Brain microvascular endothelial cell (primary cell): ENCODE measurements at regions not wholly inside any gene's neighbourhood (a gene's known extent, or its start where the extent isn't known, plus 50 kb on each side); places are given as distances from the start of the nearest gene placed in this dataset.

ENCODE experiments used
- DNase-seq: peaks from one replicate; pipeline ENCODE4 v3.0.0-alpha.2; 2020
- H3K27ac ChIP-seq: fragments of 250-450 bp; sonication (Bioruptor Pico); 2 replicates; pipeline ENCODE4 v1.5.1; 2020; ENCODE audit warnings: mild to moderate bottlenecking, moderate library complexity
- H3K27me3 ChIP-seq: fragments of 250-450 bp; sonication (Bioruptor Pico); replicated peaks from 2 replicates; pipeline ENCODE4 v1.5.1; 2020; ENCODE audit warnings: mild to moderate bottlenecking
- H3K36me3 ChIP-seq: fragments of 250-450 bp; sonication (Bioruptor Pico); replicated peaks from 2 replicates; pipeline ENCODE4 v1.5.1; 2020; ENCODE audit warnings: mild to moderate bottlenecking
- H3K4me3 ChIP-seq: 2 replicates; pipeline ENCODE4 v1.5.1; 2011; ENCODE audit warnings: low read depth, mild to moderate bottlenecking, control low read depth, low read length, moderate library complexity
- CTCF ChIP-seq: IDR thresholded peaks from 2 replicates; pipeline ENCODE4 v1.5.1; 2011; ENCODE audit warnings: low read depth, mild to moderate bottlenecking, moderate library complexity, low read length, control low read depth, inconsistent platforms; ENCODE audit errors: missing control alignments
- in situ Hi-C: cut with HindIII; loops from 2 replicates; pipeline ENCODE4 v1.10.0; 2017; ENCODE audit warnings: low sequenced_read_pairs, low pct_ligation_motif_present

- TF ChIP-seq CTCF = no peak
- no peak for DNase-seq
- in situ Hi-C loops = no loop called here
- no peaks in the 10 kb centered on the region for H3K36me3 ChIP-seq
- H3K4me3 ChIP-seq = no peak overlapping the region
- H3K27ac ChIP-seq = no peak overlapping the region
- H3K27me3 ChIP-seq = no peaks in the 10 kb centered on the region
Measured at GRCh38 chr2:238710787-238711186, 137.1 kb upstream of the TWIST2 start.

GRCh38 chr2:238711346-238711745 lies 136.5 kb upstream of the TWIST2 start:
- H3K4me3 ChIP-seq = no peak overlapping the region
- no peak for DNase-seq
- in situ Hi-C loops = no loop called here
- H3K27me3 ChIP-seq = no peaks in the 10 kb centered on the region
- no peaks in the 10 kb centered on the region for H3K36me3 ChIP-seq
- no peak for TF ChIP-seq CTCF
- H3K27ac ChIP-seq = no peak overlapping the region

DNA sequence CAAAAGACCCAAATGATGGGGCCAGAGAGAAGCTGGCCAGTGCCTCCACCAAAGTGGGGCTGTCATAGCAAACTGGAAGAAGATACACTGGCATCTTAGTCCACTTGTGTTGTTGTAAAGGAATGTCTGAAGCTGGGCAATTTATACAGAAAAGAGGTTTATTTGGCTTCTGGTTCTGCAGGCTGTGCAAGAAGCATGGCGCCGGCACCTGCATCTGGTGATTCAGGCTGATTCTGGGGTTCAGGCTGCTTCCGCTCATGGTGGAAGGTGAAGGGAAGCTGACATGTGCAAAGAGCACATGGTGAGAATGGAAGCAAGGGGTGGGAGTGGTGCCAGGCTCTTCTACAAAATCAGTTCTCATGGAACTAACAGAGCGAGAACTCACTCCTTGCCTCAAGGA lies 135.9 kb upstream of the TWIST2 start:
- no peaks in the 10 kb centered on the region for H3K27me3 ChIP-seq
- in situ Hi-C loops = no loop called here
- no peak for TF ChIP-seq CTCF

GRCh38 chr2:238713198-238713826 lies 134.6 kb upstream of the TWIST2 start:
- in situ Hi-C loops = no loop called here
- Histone ChIP-seq H3K27me3 (no peaks in the 10 kb centered on the region), H3K4me3 (no peak overlapping the region), H3K27ac (no peak overlapping the region), H3K36me3 (no peaks in the 10 kb centered on the region)
- DNase-seq = no peak
- TF ChIP-seq CTCF = no peak

More for the DNA sequence above, 135.9 kb upstream of the TWIST2 start:
- H3K36me3 ChIP-seq = no peaks in the 10 kb centered on the region
- H3K27ac ChIP-seq = no peak overlapping the region
- no peak overlapping the region for H3K4me3 ChIP-seq
- no peak for DNase-seq

DNA sequence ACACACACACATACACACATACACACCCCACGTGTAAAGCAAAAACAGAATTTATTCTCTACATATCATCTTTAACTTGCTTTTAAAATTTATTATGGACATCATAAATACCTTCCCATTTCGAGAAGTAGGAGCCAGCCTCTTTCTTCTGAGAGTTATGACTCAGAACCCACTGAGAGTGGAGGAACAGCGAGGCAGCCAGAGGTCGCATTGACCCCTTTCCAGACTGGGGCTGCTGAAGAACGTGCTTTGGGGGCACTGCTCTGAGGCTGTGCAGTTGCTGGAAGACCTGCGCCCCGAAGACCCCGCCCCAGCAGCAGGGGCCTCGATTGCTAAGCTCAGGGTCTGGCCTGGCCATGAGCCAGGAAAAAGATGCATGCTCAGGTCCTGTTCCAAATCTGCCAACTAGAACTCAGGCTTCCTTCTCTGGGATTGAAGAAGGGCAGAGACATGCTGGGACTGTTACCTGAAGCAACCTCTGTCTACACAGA lies 133.8 kb upstream of the TWIST2 start:
- no peaks in the 10 kb centered on the region for H3K36me3 ChIP-seq
- H3K4me3 ChIP-seq = no peak overlapping the region
- DNase-seq = no peak
- in situ Hi-C loops = no loop called here
- no peak overlapping the region for H3K27ac ChIP-seq
- no peak for TF ChIP-seq CTCF
- no peaks in the 10 kb centered on the region for H3K27me3 ChIP-seq

DNA sequence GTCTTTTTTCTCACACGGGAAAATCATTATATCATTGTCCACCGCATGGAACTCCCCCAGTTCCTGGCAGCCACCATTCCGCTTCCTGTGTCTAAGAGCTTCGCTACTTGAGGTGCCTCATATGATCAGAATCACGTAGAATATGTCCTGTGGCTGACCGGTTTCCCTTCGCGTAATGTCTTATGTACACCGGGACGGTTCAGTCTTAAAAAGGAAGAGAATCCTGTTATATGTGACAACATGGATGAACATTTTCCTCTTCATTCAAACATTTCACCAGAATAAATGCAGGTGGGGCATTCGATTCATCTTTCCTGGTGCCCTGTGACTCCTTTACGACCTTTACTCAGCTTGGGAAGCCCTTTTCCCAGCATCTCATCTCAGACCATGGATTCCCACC lies 131.7 kb upstream of the TWIST2 start:
- H3K27ac ChIP-seq = no peak overlapping the region
- H3K27me3 ChIP-seq = no peaks in the 10 kb centered on the region
- in situ Hi-C loops = no loop called here
- no peak for TF ChIP-seq CTCF
- DNase-seq = no peak
- H3K36me3 ChIP-seq = no peaks in the 10 kb centered on the region
- H3K4me3 ChIP-seq = no peak overlapping the region
